ENCODE measurements at regions not wholly inside any gene's neighbourhood (a gene's known extent, or its start where the extent isn't known, plus 50 kb on each side); places are given as distances from the start of the nearest gene placed in this dataset.

DNA sequence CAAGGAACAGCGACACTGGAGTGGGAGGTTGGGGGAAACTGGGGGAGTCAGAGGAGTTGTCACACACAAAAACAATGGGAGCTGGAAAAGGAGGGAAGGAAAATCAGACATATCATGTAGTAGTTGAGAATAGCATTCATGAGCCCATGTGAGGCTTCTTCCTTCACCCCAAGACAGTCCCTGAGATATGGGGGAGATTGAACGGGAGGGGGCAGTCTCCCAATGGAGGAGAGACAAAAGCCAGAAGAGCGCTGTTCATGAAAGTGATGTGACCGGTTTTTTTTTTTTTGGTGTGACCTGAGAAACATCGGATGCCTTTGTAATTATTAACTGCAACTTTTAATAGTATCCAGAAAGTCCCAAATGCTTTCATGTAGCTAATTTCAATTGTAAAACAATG is 631.8 kb upstream of the KLF12 start:
- TF ChIP-seq TCF12 (IDR thresholded peaks at IDR 0.05; ENCODE audit: low read depth) (no peak), TEAD4 (IDR thresholded peaks at IDR 0.05) (no peak), FOXM1 (IDR thresholded peaks at IDR 0.05; ENCODE audit: borderline replicate concordance, low read depth) (no peak), ZBTB7A (IDR thresholded peaks at IDR 0.05; ENCODE audit: low read depth) (no peak), CEBPB (IDR thresholded peaks at IDR 0.05) (no peak), EP300 (IDR thresholded peaks at IDR 0.05; ENCODE audit: borderline replicate concordance) (no peak), RAD21 (IDR thresholded peaks at IDR 0.05; ENCODE audit: low read depth) (no peak), YY1 (IDR thresholded peaks at IDR 0.05; ENCODE audit: low read depth) (no peak), EGR1 (IDR thresholded peaks at IDR 0.05) (no peak), USF1 (IDR thresholded peaks at IDR 0.05) (no peak), CREB1 (IDR thresholded peaks at IDR 0.05; ENCODE audit: low read depth) (no peak), NFIC (IDR thresholded peaks at IDR 0.05) (no peak)

GRCh38 chr13:74761801-74762757 is 627.9 kb upstream of the KLF12 start:
- TF ChIP-seq ZBTB7A (IDR thresholded peaks at IDR 0.05; ENCODE audit: low read depth) (no peak), FOXM1 (IDR thresholded peaks at IDR 0.05; ENCODE audit: borderline replicate concordance, low read depth) (no peak), CREB1 (IDR thresholded peaks at IDR 0.05; ENCODE audit: low read depth) (no peak), TEAD4 (IDR thresholded peaks at IDR 0.05) (no peak), TAF1 (IDR thresholded peaks at IDR 0.05; ENCODE audit: low read depth) (no peak), USF1 (IDR thresholded peaks at IDR 0.05) (no peak), TCF12 (IDR thresholded peaks at IDR 0.05; ENCODE audit: low read depth) (no peak), YY1 (IDR thresholded peaks at IDR 0.05; ENCODE audit: low read depth) (no peak), EGR1 (IDR thresholded peaks at IDR 0.05) (no peak), RAD21 (IDR thresholded peaks at IDR 0.05; ENCODE audit: low read depth) (no peak), CEBPB (IDR thresholded peaks at IDR 0.05) (no peak), NFIC (IDR thresholded peaks at IDR 0.05) (no peak), EP300 (IDR thresholded peaks at IDR 0.05; ENCODE audit: borderline replicate concordance) (no peak)
- TF ChIP-seq, protein P1, sequence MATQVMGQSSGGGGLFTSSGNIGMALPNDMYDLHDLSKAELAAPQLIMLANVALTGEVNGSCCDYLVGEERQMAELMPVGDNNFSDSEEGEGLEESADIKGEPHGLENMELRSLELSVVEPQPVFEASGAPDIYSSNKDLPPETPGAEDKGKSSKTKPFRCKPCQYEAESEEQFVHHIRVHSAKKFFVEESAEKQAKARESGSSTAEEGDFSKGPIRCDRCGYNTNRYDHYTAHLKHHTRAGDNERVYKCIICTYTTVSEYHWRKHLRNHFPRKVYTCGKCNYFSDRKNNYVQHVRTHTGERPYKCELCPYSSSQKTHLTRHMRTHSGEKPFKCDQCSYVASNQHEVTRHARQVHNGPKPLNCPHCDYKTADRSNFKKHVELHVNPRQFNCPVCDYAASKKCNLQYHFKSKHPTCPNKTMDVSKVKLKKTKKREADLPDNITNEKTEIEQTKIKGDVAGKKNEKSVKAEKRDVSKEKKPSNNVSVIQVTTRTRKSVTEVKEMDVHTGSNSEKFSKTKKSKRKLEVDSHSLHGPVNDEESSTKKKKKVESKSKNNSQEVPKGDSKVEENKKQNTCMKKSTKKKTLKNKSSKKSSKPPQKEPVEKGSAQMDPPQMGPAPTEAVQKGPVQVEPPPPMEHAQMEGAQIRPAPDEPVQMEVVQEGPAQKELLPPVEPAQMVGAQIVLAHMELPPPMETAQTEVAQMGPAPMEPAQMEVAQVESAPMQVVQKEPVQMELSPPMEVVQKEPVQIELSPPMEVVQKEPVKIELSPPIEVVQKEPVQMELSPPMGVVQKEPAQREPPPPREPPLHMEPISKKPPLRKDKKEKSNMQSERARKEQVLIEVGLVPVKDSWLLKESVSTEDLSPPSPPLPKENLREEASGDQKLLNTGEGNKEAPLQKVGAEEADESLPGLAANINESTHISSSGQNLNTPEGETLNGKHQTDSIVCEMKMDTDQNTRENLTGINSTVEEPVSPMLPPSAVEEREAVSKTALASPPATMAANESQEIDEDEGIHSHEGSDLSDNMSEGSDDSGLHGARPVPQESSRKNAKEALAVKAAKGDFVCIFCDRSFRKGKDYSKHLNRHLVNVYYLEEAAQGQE (IDR thresholded peaks at IDR 0.05; ENCODE audit: low read depth), result no peak
- TF ChIP-seq, protein P2, sequence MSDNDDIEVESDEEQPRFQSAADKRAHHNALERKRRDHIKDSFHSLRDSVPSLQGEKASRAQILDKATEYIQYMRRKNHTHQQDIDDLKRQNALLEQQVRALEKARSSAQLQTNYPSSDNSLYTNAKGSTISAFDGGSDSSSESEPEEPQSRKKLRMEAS (IDR thresholded peaks at IDR 0.05), result no peak

GRCh38 chr13:74758188-74758587 is 624.0 kb upstream of the KLF12 start:
- no peak for TF ChIP-seq CREB1 (IDR thresholded peaks at IDR 0.05; ENCODE audit: low read depth)
- TF ChIP-seq TCF12 (IDR thresholded peaks at IDR 0.05; ENCODE audit: low read depth), result no peak
- TF ChIP-seq FOXM1 (IDR thresholded peaks at IDR 0.05; ENCODE audit: borderline replicate concordance, low read depth), result no peak
- no peak for TF ChIP-seq TAF1 (IDR thresholded peaks at IDR 0.05; ENCODE audit: low read depth)
- TF ChIP-seq, protein P1 (IDR thresholded peaks at IDR 0.05; ENCODE audit: low read depth), result no peak
- TF ChIP-seq ZBTB7A (IDR thresholded peaks at IDR 0.05; ENCODE audit: low read depth), result no peak
- TF ChIP-seq, protein P2 (IDR thresholded peaks at IDR 0.05), result no peak
- TF ChIP-seq YY1 (IDR thresholded peaks at IDR 0.05; ENCODE audit: low read depth), result no peak
- no peak for TF ChIP-seq TEAD4 (IDR thresholded peaks at IDR 0.05)
- no peak for TF ChIP-seq EP300 (IDR thresholded peaks at IDR 0.05; ENCODE audit: borderline replicate concordance)
- no peak for TF ChIP-seq USF1 (IDR thresholded peaks at IDR 0.05)
- TF ChIP-seq RAD21 (IDR thresholded peaks at IDR 0.05; ENCODE audit: low read depth), result no peak
- no peak for TF ChIP-seq NFIC (IDR thresholded peaks at IDR 0.05)
- TF ChIP-seq CEBPB (IDR thresholded peaks at IDR 0.05), result no peak
- TF ChIP-seq EGR1 (IDR thresholded peaks at IDR 0.05), result no peak

GRCh38 chr13:74755065-74755464 is 620.9 kb upstream of the KLF12 start:
- TF ChIP-seq RAD21 (IDR thresholded peaks at IDR 0.05; ENCODE audit: low read depth), result no peak
- TF ChIP-seq TAF1 (IDR thresholded peaks at IDR 0.05; ENCODE audit: low read depth), result no peak

GRCh38 chr13:74751739-74752138 is 617.5 kb upstream of the KLF12 start:
- TF ChIP-seq, protein P2 (IDR thresholded peaks at IDR 0.05), result no peak
- no peak for TF ChIP-seq NFIC (IDR thresholded peaks at IDR 0.05)
- TF ChIP-seq CREB1 (IDR thresholded peaks at IDR 0.05; ENCODE audit: low read depth), result no peak
- no peak for TF ChIP-seq EGR1 (IDR thresholded peaks at IDR 0.05)
- TF ChIP-seq CEBPB (IDR thresholded peaks at IDR 0.05), result no peak
- no peak for TF ChIP-seq RAD21 (IDR thresholded peaks at IDR 0.05; ENCODE audit: low read depth)

Data from Ishikawa (cell line).